CD4-positive, alpha-beta T cell treated with Interleukin-17A for 4 hours (primary cell): ENCODE measurements at regions not wholly inside any gene's neighbourhood (a gene's known extent, or its start where the extent isn't known, plus 50 kb on each side); places are given as distances from the start of the nearest gene placed in this dataset.

Experiments
- DNase-seq: peaks from one replicate; pipeline ENCODE4 v3.0.0-alpha.2; 2020; ENCODE audit warnings: mixed read lengths

DNA sequence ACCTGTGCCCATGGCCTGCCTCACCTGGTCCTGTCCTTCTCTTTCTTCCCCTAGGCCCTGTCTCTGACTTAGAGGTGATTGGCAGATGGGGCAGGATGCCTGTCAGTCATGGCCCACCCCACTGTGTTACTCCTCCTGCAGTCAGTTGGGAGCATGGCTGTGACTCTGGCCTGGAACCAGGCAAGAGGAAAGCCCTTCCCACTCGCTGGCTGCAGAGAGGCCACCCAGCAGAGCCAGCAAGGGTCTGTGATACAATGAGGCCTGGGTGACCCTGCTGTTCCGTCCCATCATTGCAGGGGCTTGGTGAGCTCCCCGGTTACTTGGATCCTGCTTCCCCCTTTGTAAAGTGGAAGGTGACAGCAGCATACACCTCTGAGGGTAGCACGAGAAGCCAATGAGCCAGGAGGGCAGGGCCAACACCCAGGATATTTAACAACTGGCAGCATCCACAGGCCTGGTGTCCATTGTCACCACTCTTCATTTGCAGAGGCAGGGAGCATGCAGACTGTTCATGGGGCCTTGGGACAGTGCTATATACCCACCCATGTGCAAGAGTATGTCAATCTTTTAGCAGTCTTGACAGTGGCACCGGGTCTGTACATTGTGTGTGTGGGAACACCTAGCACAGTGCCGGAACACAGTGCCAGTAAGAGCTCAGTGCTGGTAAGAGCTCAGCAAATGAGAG, 191.0 kb upstream of the C1orf174 start:
- no peak for DNase-seq

DNA sequence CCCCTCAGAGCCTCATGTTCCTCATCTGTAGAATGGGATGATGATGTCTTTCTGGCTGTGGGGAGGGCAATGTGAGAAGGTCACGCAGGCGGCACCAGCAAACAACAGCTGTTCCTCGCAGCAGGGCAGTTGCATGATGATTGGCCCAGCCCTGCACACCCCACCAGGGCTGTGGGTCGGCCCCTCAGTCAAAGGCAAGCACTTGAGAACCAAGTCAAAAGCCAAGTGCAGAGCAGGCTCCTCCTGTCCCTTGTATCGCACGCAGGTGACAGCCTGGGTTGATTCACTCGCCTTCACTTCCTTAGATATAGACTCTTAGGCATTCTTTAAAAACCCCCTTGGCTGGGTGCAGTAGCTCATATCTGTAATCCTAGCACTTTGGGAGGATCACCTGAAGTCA, 191.9 kb upstream of the C1orf174 start:
- no peak for DNase-seq

DNA sequence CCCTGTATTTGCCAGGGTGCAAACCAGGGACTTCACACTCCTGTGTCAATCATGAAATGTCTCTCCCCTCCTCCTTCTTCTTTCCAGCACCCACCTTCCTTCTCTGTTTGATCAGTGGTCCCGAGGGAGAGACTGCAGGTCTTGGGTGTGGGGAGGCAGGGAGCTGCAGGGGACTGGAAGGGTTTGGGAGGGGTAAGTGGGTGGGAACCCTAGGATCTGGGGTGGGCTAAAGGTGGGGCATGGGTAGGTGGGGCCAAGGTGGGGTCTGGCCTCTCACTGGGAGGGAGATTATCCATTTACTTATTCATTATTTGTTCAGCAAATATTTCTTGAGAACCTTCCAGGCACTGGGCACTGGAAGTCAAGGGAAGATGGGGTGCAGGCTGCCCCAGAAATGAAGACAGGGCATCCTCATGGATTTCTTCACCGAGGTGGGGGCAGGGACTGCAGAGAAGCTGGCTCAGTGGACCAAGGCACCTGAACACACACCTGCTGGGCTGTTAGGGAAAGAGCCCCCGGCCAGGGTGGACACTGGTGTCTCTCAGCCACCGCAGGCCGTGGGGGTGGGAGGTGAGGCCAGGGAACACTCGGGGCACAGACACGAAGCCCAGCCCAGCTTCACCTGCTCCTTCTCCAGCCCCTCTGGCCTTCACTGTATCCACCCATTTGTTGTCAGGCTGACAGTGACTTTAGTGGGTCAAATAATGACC, 193.9 kb upstream of the C1orf174 start:
- no peak for DNase-seq

- DNase-seq: no peak
Observed at GRCh38 chr1:4095433-4095971, 195.4 kb upstream of the C1orf174 start.

- DNase-seq: no peak
Observed at GRCh38 chr1:4101459-4102161, 201.5 kb upstream of the C1orf174 start.

DNA sequence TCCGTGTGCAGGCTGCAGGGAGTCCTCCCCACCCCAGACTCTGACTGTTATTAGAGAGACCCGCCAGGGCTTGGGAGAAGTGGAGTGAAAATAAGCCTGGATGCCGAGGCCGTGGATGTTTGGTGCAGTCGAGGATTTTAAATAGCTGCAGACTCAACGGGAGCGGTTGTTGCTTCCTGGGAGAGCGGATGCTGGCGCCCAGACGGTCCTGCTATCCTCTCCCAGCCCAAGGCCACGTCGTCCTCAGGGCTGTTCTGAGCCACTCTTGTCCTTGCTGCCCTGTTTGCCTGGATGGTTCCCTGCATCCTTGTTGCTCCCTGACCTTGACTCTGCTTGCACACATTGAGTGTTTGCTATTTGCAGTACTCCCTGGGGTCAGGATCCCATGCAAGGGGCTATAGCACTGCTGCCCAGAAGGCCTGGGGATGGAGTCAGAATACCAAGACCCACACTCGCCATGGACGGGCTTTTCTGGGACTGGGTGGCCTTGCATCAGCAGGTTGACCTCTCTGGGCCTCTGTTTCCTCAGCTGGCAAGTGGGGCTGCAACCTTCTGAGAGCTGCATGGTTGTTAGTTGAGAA, 205.3 kb upstream of the C1orf174 start:
- DNase-seq: no peak

GRCh38 chr1:4106731-4107130, 206.7 kb upstream of the C1orf174 start:
- DNase-seq: no peak

GRCh38 chr1:4107291-4107690, 207.2 kb upstream of the C1orf174 start:
- no peak for DNase-seq

DNA sequence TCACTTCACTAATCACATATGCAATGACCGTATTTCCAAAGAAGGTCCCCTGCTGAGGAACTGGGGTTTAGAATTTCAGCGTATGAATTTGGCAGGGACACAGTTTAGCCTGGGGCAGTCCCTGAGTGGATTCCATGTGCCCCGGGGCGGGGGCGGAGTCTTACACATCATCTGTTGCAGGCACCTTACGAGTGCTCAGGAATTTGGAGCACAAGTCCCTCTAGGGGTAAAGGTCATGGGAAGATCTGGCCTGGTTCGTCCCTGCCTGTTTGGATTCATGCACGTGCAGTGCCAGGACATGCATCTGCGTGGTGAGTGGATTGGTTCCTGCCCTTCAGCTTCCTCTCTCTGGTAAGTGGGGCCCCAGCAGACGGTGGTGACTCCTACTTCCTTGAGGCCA, 208.3 kb upstream of the C1orf174 start:
- no peak for DNase-seq

DNA sequence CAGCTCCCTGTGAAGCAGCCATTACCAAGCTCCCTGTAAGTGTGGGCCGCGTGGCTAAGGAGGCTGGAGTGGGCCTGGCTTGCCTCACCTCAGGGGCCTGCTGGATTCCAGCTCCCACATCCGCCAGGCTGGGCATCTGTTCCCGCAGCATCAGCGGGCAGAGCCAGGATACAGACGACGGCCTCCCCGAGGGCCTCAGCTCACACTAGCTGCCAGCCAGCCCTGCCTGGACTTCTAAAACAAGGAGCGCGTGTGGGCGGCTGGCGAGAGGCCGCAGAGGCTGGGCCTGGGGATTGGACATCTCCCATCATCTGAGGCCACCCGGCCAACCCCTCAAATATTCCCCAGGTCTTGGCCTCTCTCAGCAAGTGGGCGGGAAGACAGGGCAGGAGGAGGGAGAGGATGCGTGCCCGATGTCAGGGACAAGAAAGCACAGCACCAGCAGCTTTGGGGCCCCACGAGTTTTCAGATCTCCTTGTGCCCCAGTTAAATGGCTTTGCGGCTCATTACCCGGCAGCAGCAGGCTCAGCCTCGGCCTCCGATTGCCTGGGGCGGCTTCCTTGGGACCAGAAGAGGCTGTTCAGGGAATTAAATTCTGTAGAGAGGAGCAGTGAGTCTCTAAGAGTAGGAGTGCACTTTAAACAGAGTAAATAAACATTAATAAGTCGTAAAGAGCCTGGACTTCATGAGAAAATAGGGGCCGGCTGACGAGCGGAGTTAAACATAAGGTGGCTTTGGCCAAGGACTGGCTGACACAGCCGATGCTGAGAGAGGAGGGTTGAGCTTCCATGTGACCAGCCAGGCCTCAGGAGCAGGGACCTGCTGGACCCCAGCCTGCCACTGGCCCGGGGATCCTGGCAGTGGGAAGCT, 208.9 kb upstream of the C1orf174 start:
- no peak for DNase-seq

DNA sequence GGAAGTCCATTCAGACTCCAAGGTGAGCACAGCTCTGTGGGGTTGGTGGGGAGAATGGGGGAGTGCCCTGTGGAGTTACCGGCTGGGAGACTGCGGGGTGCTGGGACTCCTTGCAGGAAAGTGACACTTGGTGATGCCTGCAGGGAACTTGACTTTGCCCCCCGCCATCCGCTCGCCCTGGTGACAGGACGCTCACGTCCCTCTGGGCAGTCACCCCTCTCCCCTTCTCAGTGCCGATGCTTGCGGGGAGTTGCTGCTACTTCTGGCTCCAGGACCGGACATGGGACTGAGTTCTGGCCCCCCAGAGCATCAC, 209.5 kb upstream of the C1orf174 start:
- DNase-seq: no peak

DNA sequence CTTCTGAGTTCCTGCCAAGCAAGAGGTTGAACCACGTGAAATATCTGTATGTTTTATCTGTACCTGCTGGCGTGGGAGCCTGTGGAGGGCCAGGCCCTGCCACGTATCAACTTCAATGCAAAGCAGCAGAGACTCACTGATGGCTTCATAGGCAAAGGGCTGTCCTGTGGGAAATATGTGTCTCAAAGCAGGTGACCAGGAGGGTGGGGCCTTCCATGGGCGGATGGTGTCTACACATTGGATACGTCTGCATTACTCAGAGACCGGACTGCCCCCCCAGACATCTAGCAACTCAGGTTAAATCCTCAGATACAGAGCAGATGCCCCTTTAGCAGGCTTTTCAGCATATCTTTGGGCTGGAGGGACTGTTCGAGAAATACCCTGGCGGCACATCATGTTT, 210.8 kb upstream of the C1orf174 start:
- DNase-seq: no peak

- no peak for DNase-seq
Observed at GRCh38 chr1:4113897-4114296, 213.8 kb upstream of the C1orf174 start.

GRCh38 chr1:4115191-4115900, 215.3 kb upstream of the C1orf174 start:
- DNase-seq: no peak

DNA sequence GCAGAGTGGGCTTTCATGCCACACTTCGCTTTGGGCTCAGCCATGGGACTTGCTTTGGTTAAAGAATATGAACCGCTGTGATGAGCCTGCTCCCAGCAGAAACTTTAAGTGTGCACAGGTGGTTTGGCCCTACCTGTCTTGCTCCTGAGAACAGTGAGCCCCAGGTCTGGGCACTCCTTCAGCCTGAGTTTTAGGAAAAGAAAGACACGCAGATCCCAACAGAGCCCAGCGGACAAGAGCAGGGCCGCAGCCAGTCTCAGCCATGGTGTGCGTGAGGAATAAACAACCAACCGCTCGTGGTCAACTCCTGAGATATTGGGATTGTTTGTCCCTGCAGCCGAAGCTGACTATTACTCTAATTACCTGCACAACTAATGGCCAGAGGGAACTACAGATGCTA, 217.1 kb upstream of the C1orf174 start:
- DNase-seq: no peak

- no peak for DNase-seq
Observed at GRCh38 chr1:4118746-4119515, 218.9 kb upstream of the C1orf174 start.

- no peak for DNase-seq
Observed at GRCh38 chr1:4119516-4120220, 219.6 kb upstream of the C1orf174 start.

DNA sequence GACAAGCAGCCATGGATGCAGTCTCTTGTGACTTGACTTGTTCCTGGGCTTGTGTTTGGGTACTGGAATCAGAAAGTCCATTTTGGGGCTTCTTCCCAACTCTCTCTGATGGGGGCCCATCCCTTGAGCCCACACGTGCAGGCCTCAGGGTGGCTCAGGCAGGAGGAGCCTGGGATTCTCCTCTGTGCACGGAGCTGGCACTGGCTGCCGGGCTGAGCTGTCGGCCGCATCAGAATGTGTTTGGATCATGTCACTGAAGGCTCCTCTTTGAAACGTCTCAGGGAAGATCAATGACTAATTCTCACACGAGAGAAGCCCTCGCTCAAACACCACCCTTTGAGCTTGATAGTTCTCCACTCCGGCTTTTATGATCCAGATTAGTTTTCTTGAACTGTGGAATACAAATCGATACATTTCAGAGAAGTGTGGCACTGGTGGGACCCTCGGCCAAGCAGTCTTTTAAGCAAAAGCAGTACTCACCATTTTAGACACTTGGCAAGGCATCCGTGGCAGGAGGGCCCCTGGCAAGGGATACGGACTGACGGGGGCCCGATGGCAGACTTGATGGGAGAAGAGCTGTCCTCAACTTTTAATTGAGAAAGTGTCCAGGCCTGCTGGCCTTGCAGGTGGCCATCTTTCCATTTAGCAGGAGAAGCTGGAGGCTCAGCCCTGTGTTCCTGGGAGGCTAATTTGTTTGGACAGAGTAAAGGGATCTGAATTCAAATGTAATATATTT, 220.7 kb upstream of the C1orf174 start:
- DNase-seq: no peak

DNA sequence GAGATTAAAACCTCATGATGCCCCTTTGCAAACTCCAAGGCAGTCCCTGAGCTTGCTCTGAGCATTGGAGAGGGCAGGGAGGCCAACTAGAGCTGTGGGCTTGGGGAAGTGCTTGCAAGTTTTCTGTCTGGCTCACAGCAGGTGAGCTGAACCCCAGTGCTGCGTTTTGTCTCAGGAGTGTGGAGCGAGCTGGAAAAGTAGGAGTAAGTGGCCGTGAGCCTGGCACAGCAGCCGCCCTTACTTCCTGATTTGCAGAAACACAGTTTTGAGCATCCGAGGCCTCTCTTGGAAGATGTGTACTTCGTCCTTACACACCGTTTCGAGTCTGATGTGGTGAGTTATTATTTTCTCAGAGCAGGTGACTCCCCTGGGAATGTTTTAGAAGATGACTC, 221.2 kb upstream of the C1orf174 start:
- no peak for DNase-seq
